IPS-18c (cell line): ENCODE measurements at regions not wholly inside any gene's neighbourhood (a gene's known extent, or its start where the extent isn't known, plus 50 kb on each side); places are given as distances from the start of the nearest gene placed in this dataset.
"Not testable (repeated sequence)": the region's sequence is repeated elsewhere in the genome, so short reads cannot be mapped to it uniquely, and the experiment has no call there.

Experiments
- H3K4me3 ChIP-seq: 2 replicates; pipeline ENCODE4 v1.7.0; 2013; ENCODE audit warnings: low read depth, mild to moderate bottlenecking, low read length, moderate library complexity; ENCODE audit not compliant: insufficient read depth
- H3K9me3 ChIP-seq: one replicate; pipeline ENCODE4 v1.6.1; 2013; ENCODE audit warnings: mild to moderate bottlenecking, low read length, moderate library complexity; ENCODE audit not compliant: control insufficient read depth, insufficient read depth

- Histone ChIP-seq H3K9me3 (peaks cover 2% of the 10 kb centered on the region), H3K4me3 (no peak overlapping the region)
These were observed 51.9 kb upstream of the TBL1XR1 start for GRCh38 chr3:177249203-177249602.

- Histone ChIP-seq H3K9me3 (peaks cover 2% of the 10 kb centered on the region), H3K4me3 (no peak overlapping the region)
These were observed 52.9 kb upstream of the TBL1XR1 start for GRCh38 chr3:177250151-177250550.

GRCh38 chr3:177251755-177252154 lies 54.5 kb upstream of the TBL1XR1 start:
- peaks cover 2% of the 10 kb centered on the region for H3K9me3 ChIP-seq
- no peak overlapping the region for H3K4me3 ChIP-seq

- H3K4me3 ChIP-seq, result no peak overlapping the region
- H3K9me3 ChIP-seq, result no peaks in the 10 kb centered on the region
These were observed 59.7 kb upstream of the TBL1XR1 start for GRCh38 chr3:177257006-177257405.

- no peaks in the 10 kb centered on the region for H3K9me3 ChIP-seq
- H3K4me3 ChIP-seq, result no peak overlapping the region
These were observed 60.3 kb upstream of the TBL1XR1 start for GRCh38 chr3:177257625-177258024.

GRCh38 chr3:177262396-177262795 lies 65.1 kb upstream of the TBL1XR1 start:
- no peak overlapping the region for H3K4me3 ChIP-seq
- no peaks in the 10 kb centered on the region for H3K9me3 ChIP-seq

- no peak overlapping the region for H3K4me3 ChIP-seq
- H3K9me3 ChIP-seq, result no peaks in the 10 kb centered on the region
These were observed 66.5 kb upstream of the TBL1XR1 start for GRCh38 chr3:177263615-177264368.

- not testable (repeated sequence) for H3K4me3 ChIP-seq, H3K9me3 ChIP-seq
These were observed 74.7 kb upstream of the TBL1XR1 start for GRCh38 chr3:177271811-177272501.

- Histone ChIP-seq H3K9me3 (no peaks in the 10 kb centered on the region), H3K4me3 (no peak overlapping the region)
These were observed 80.7 kb upstream of the TBL1XR1 start for GRCh38 chr3:177278016-177278415.

GRCh38 chr3:177279118-177279815 lies 82.0 kb upstream of the TBL1XR1 start:
- Histone ChIP-seq H3K9me3 (no peaks in the 10 kb centered on the region), H3K4me3 (no peak overlapping the region)

GRCh38 chr3:177281292-177282118 lies 84.2 kb upstream of the TBL1XR1 start:
- H3K9me3 ChIP-seq, result no peaks in the 10 kb centered on the region
- no peak overlapping the region for H3K4me3 ChIP-seq

- H3K4me3 ChIP-seq, result no peak overlapping the region
- H3K9me3 ChIP-seq, result no peaks in the 10 kb centered on the region
These were observed 84.9 kb upstream of the TBL1XR1 start for GRCh38 chr3:177282119-177282655.

GRCh38 chr3:177283983-177284382 lies 86.7 kb upstream of the TBL1XR1 start:
- Histone ChIP-seq H3K4me3 (no peak overlapping the region), H3K9me3 (no peaks in the 10 kb centered on the region)

GRCh38 chr3:177284383-177284881 lies 87.2 kb upstream of the TBL1XR1 start:
- Histone ChIP-seq H3K9me3 (no peaks in the 10 kb centered on the region), H3K4me3 (no peak overlapping the region)

GRCh38 chr3:177286034-177286433 lies 88.8 kb upstream of the TBL1XR1 start:
- Histone ChIP-seq H3K9me3 (no peaks in the 10 kb centered on the region), H3K4me3 (no peak overlapping the region)

- H3K9me3 ChIP-seq, result no peaks in the 10 kb centered on the region
- no peak overlapping the region for H3K4me3 ChIP-seq
These were observed 89.9 kb upstream of the TBL1XR1 start for GRCh38 chr3:177287231-177287630.

- Histone ChIP-seq H3K4me3 (no peak overlapping the region), H3K9me3 (no peaks in the 10 kb centered on the region)
These were observed 93.4 kb upstream of the TBL1XR1 start for GRCh38 chr3:177290633-177291032.
